B cell (primary cell): ENCODE measurements at regions not wholly inside any gene's neighbourhood (a gene's known extent, or its start where the extent isn't known, plus 50 kb on each side); places are given as distances from the start of the nearest gene placed in this dataset.
"Not testable (repeated sequence)": the region's sequence is repeated elsewhere in the genome, so short reads cannot be mapped to it uniquely, and the experiment has no call there.

Experiments used
- ATAC-seq: fragments of 200-7000 bp; cut with Tn5 transposase; one replicate; pipeline ENCODE4 v1.10.0; 2021; ENCODE audit warnings: low read depth, mild to moderate bottlenecking, moderate number of reproducible peaks, moderate library complexity
- CTCF ChIA-PET: fragments of 350-600 bp; sonication (Branson Sonifier 250); formaldehyde crosslinking; loops from one replicate; lab custom pipeline; 2021; ENCODE audit warnings: antibody characterized with exemption, inconsistent platforms; lab: Charles Lee
- POLR2A ChIA-PET: fragments of 350-600 bp; sonication (Branson Sonifier 250); formaldehyde crosslinking; loops from one replicate; lab custom pipeline; 2021; ENCODE audit warnings: antibody characterized with exemption; lab: Charles Lee
- DNase-seq: peaks from one replicate; pipeline ENCODE4 v3.0.0; 2013
- H2AFZ ChIP-seq: 2 replicates; pipeline ENCODE4 v1.6.1; 2012; ENCODE audit warnings: mild to moderate bottlenecking, low read depth, low read length; ENCODE audit not compliant: insufficient read depth, poor library complexity, severe bottlenecking
- H3K27ac ChIP-seq, 2 donors: 1 replicate in 1 of 2; 2 replicates in 1 of 2; pipeline ENCODE4 v1.5.1; 2012 to 2013; ENCODE audit warnings: low read length in 2 of 2, mild to moderate bottlenecking in 2 of 2, moderate library complexity in 1 of 2
- H3K27me3 ChIP-seq, 4 experiments: fragments of 200-600 bp in 1 of 4; sonication (generic) in 1 of 4; replicated peaks in 1 of 4; 1 replicate in 2 of 4; 2 replicates in 2 of 4; pipeline versions ENCODE4 v1.6.1 to v1.7.0; 2013 to 2016; ENCODE audit warnings: low read length in 3 of 4, mild to moderate bottlenecking in 2 of 4, mixed read lengths in 1 of 4, moderate library complexity in 1 of 4; ENCODE audit not compliant: insufficient read depth in 4 of 4, control insufficient read depth in 3 of 4; ENCODE audit errors: control extremely low read depth in 1 of 4
- H3K36me3 ChIP-seq, 2 experiments: replicated peaks in 1 of 2; 1 replicate in 1 of 2; 2 replicates in 1 of 2; pipeline versions ENCODE4 v1.6.1 to v1.7.1; 2013; ENCODE audit warnings: low read length in 1 of 2; ENCODE audit not compliant: insufficient read depth in 2 of 2, control insufficient read depth in 1 of 2; ENCODE audit errors: control extremely low read depth in 1 of 2, extremely low read depth in 1 of 2
- H3K4me1 ChIP-seq, 2 donors: fragments of 200-600 bp in 1 of 2; sonication (generic) in 1 of 2; 1 replicate in 1 of 2; 2 replicates in 1 of 2; pipeline versions ENCODE4 v1.5.1 to v1.6.1; 2013 to 2017; ENCODE audit warnings: low read length in 2 of 2; ENCODE audit not compliant: control insufficient read depth in 2 of 2, insufficient read depth in 2 of 2
- H3K4me2 ChIP-seq: replicated peaks from 2 replicates; pipeline ENCODE3; 2012; ENCODE audit warnings: mild to moderate bottlenecking, low read depth, low read length; ENCODE audit not compliant: poor library complexity, severe bottlenecking
- H3K4me3 ChIP-seq, 5 experiments: fragments of 200-600 bp in 1 of 5; sonication (generic) in 1 of 5; 1 replicate in 3 of 5; 2 replicates in 2 of 5; pipeline versions ENCODE4 v1.5.1 to v1.7.0; 2011 to 2016; ENCODE audit warnings: low read length in 4 of 5, mild to moderate bottlenecking in 4 of 5, low read depth in 2 of 5, control low read depth in 1 of 5, moderate library complexity in 1 of 5; ENCODE audit not compliant: insufficient read depth in 1 of 5; ENCODE audit errors: control extremely low read depth in 1 of 5, extremely low read depth in 1 of 5
- H3K79me2 ChIP-seq: fragments of 200-600 bp; sonication (generic); one replicate; pipeline ENCODE4 v1.6.0; 2016; ENCODE audit warnings: low read length; ENCODE audit not compliant: control insufficient read depth, insufficient read depth
- H3K9ac ChIP-seq: fragments of 200-600 bp; sonication (generic); 2 replicates; pipeline ENCODE4 v1.6.1; 2017; ENCODE audit warnings: mild to moderate bottlenecking, low read length, moderate library complexity
- H3K9me3 ChIP-seq, 3 donors: one replicate each; pipeline versions ENCODE4 v1.6.1 to v1.7.1; 2013; ENCODE audit warnings: low read length in 2 of 3; ENCODE audit not compliant: control insufficient read depth in 2 of 3, insufficient read depth in 1 of 3; ENCODE audit errors: control extremely low read depth in 1 of 3
- H4K20me1 ChIP-seq: 2 replicates; pipeline ENCODE4 v1.6.0; 2012; ENCODE audit warnings: mild to moderate bottlenecking, low read length; ENCODE audit not compliant: insufficient read depth, control insufficient read depth, poor library complexity, severe bottlenecking
- H3K27ac Mint-ChIP-seq: one replicate; pipeline ENCODE4 v1.8.0; 2021; ENCODE audit warnings: mixed read lengths
- H3K27me3 Mint-ChIP-seq: one replicate; pipeline ENCODE4 v1.8.0; 2021; ENCODE audit warnings: mixed read lengths
- H3K4me1 Mint-ChIP-seq: one replicate; pipeline ENCODE4 v1.8.0; 2021; ENCODE audit warnings: mixed read lengths
- H3K4me3 Mint-ChIP-seq: one replicate; pipeline ENCODE4 v1.8.0; 2021; ENCODE audit warnings: mixed read lengths
- H3K9me3 Mint-ChIP-seq: one replicate; pipeline ENCODE4 v1.8.0; 2022; ENCODE audit warnings: mixed read lengths; ENCODE audit not compliant: insufficient read depth
- EZH2 ChIP-seq: IDR thresholded peaks from 2 replicates; pipeline ENCODE4 v1.6.1; 2012; ENCODE audit warnings: borderline replicate concordance, low read depth, mild to moderate bottlenecking, moderate library complexity, low read length; ENCODE audit not compliant: insufficient read depth, poor library complexity, severe bottlenecking
- WGBS: methylation state at CpG from one replicate; pipeline ENCODE4 v1.1.5; 2013; ENCODE audit warnings: missing lambda C conversion rate; ENCODE audit not compliant: insufficient coverage; 5-methylcytosine and 5-hydroxymethylcytosine counted together
- intact Hi-C: fragments of 100-400 bp; cut with micrococcal nuclease; formaldehyde crosslinking; loops from one replicate; pipeline ENCODE4 v1.10.0; 2022
- TF ChIP-seq, protein P1 (sequence below): fragments of 200-600 bp; IDR thresholded peaks from one replicate; pipeline ENCODE4 v1.8.0; 2022; ENCODE audit warnings: antibody characterized with exemption, mild to moderate bottlenecking

DNA sequence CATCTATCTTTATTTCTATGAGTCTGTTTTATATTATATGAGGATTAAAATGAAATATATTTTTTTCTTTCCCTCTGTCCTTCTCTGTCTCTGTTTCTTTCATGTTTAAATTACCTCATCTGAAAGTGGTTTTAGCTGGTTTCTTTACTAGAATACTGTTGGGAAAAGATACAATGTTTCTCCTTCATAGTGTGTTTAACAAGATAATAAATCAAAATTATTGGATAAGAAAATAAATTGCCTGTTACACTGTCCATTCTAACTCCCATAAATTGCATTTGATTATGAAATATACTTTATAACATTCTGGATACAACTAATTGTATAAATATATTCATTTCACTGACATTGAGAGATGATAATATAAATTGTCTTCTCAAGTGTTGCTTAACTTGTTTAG, 1168.0 kb downstream of the PLA2G4A start:
- TF ChIP-seq EZH2, result no peak
- TF ChIP-seq, protein P1, sequence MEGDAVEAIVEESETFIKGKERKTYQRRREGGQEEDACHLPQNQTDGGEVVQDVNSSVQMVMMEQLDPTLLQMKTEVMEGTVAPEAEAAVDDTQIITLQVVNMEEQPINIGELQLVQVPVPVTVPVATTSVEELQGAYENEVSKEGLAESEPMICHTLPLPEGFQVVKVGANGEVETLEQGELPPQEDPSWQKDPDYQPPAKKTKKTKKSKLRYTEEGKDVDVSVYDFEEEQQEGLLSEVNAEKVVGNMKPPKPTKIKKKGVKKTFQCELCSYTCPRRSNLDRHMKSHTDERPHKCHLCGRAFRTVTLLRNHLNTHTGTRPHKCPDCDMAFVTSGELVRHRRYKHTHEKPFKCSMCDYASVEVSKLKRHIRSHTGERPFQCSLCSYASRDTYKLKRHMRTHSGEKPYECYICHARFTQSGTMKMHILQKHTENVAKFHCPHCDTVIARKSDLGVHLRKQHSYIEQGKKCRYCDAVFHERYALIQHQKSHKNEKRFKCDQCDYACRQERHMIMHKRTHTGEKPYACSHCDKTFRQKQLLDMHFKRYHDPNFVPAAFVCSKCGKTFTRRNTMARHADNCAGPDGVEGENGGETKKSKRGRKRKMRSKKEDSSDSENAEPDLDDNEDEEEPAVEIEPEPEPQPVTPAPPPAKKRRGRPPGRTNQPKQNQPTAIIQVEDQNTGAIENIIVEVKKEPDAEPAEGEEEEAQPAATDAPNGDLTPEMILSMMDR, result no peak
- Histone ChIP-seq H3K9ac (no peak overlapping the region), H3K79me2 (no peaks in the 10 kb centered on the region), H3K4me3 (no peak overlapping the region), H3K27ac (no peak overlapping the region), H2AFZ (no peak overlapping the region), H4K20me1 (no peaks in the 10 kb centered on the region), H3K4me1 (no peaks in the 10 kb centered on the region), H3K36me3 (no peaks in the 10 kb centered on the region), H3K9me3 (no peaks in the 10 kb centered on the region), H3K4me2 (no peak overlapping the region), H3K27me3 (no peaks in the 10 kb centered on the region)
- Mint-ChIP-seq H3K4me1 (no peaks in the 10 kb centered on the region), H3K9me3 (peaks cover 2% of the 10 kb centered on the region), H3K4me3 (no peak overlapping the region), H3K27ac (no peak overlapping the region), H3K27me3 (no peaks in the 10 kb centered on the region)
- ChIA-PET POLR2A (no interaction called here), CTCF (no interaction called here)
- DNase-seq (no peak), ATAC-seq (no peak)
- intact Hi-C loops, result no loop called here

DNA sequence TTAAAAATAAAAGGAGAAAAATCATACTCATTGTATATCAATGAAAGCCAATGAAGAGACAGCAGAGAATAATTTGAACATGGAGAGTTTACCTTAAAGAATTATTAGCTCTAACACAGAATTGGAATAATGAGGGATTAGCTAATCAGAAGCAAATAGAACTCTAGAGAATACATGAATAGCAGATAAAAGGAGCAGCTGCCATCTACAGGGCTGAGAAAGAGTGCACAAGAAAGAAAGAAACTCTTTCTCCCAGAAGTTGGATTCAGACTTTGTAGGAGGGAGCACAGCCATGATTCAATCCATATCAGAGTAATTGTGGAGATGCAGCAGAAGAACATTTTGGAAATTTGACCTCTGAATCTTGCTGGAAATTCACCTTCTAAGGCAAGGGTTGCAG, 1171.2 kb downstream of the PLA2G4A start:
- Mint-ChIP-seq H3K27me3 (no peaks in the 10 kb centered on the region), H3K4me3 (no peak overlapping the region), H3K27ac (no peak overlapping the region), H3K9me3 (peaks cover 7% of the 10 kb centered on the region), H3K4me1 (no peaks in the 10 kb centered on the region)
- Histone ChIP-seq H3K36me3 (no peaks in the 10 kb centered on the region), H3K27ac (no peak overlapping the region), H3K79me2 (no peaks in the 10 kb centered on the region), H3K4me1 (no peaks in the 10 kb centered on the region), H2AFZ (no peak overlapping the region), H3K4me3 (no peak overlapping the region), H4K20me1 (no peaks in the 10 kb centered on the region), H3K27me3 (no peaks in the 10 kb centered on the region), H3K9me3 (peaks cover 0 to 3% (median 0%) of the 10 kb centered on the region in 3 donors), H3K9ac (no peak overlapping the region), H3K4me2 (no peak overlapping the region)
- ATAC-seq, result no peak
- ChIA-PET POLR2A (no interaction called here), CTCF (no interaction called here)
- DNase-seq, result no peak
- TF ChIP-seq EZH2, result no peak
- TF ChIP-seq, protein P1, result no peak
- intact Hi-C loops, result no loop called here

DNA sequence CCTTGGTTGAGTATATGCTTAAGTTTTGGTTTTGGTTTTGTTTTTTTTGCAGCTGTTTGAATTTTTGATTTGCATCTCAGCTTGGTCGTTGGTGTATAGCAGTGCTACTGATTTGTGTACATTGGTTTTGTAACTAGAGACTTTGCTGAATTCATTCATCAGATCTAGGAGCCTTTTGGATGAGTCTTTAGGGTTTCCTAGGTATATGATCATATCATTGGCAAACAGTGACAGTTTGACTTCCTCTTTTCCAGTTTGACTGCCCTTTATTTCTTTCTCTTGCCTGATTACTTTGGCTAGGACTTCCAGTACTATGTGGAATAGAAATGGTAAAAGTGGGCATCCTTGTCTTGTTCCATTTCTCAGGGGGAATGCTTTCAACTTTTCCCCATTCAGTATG, 1174.9 kb downstream of the PLA2G4A start:
- H3K4me1 Mint-ChIP-seq, H3K9me3 ChIP-seq, ATAC-seq, H3K27ac ChIP-seq, H3K27me3 Mint-ChIP-seq, H3K9me3 Mint-ChIP-seq, intact Hi-C loops, H3K9ac ChIP-seq, H3K36me3 ChIP-seq, H3K4me3 Mint-ChIP-seq, CTCF ChIA-PET, DNase-seq, H3K79me2 ChIP-seq, H3K27me3 ChIP-seq, H3K27ac Mint-ChIP-seq, H2AFZ ChIP-seq, H4K20me1 ChIP-seq, H3K4me2 ChIP-seq, POLR2A ChIA-PET, H3K4me3 ChIP-seq, H3K4me1 ChIP-seq: not testable (repeated sequence)
- no CpG with 5 or more reads among the region's 1 CpG for WGBS
